NCI-H2081 (cell line): ENCODE measurements at regions not wholly inside any gene's neighbourhood (a gene's known extent, or its start where the extent isn't known, plus 50 kb on each side); places are given as distances from the start of the nearest gene placed in this dataset.

Experiments
- DNase-seq, 2 experiments: peaks; one replicate each; lab custom pipeline; 2025; lab: John Stamatoyannopoulos, UW

DNA sequence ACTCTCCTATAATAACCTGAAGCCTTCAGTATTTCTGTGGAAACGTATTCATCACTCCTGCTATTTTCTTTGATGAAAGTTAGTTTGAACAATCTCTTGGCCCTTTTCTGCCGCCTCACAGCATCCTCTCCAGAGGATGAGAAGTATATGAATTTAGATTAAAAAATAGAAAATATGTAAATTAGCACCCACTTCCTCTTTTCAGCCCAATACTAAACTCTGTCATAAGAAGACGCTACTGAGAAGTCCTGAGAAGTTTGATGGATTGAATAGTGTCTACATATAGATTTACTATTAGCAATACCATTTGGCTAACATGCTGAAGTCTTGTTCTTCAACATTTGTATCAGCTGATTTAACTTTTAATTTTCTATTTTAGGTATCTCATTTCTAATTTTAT, 526.4 kb upstream of the SPHKAP start:
- DNase-seq: no peak

GRCh38 chr2:228705318-228705717, 523.8 kb upstream of the SPHKAP start:
- no peak for DNase-seq

DNA sequence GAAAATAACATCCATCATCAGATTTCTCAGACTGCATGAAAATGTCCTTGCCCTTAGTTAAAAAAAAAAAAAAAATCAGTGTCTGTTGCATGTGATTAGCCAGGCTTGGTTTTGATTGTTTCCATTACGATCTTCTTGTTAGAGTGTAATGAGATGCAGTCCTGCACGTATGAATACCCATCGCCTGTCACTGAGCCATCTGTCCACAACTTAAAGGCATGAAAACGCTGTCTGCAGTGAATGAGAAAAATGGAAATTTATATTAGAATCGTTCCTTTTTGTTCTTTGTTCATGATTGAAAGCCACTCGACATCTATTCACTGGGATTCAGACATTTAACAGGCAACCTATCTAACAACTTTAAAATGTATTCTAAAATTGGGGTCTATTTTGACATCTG, 521.7 kb upstream of the SPHKAP start:
- DNase-seq: no peak

DNA sequence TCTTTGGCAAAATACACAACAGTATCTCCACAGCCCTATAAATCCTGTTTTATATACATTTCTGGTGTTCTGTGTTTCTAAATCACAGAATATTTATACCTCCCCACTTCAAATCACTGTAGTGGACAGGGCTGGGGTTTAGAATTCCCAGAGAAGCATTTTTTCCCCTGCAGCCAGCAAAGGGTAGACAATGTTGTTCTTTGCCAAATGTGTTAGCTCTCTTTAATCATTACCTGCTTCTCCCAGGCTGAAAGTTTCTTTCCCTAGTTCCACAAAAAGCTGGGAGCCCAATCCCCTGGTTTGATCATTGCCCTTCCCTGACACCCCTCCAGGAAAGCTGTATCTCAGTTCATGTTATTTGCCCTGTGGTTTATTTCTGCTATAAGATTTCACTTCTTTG, 520.0 kb upstream of the SPHKAP start:
- no peak for DNase-seq

GRCh38 chr2:228700638-228701037, 519.2 kb upstream of the SPHKAP start:
- no peak for DNase-seq

DNA sequence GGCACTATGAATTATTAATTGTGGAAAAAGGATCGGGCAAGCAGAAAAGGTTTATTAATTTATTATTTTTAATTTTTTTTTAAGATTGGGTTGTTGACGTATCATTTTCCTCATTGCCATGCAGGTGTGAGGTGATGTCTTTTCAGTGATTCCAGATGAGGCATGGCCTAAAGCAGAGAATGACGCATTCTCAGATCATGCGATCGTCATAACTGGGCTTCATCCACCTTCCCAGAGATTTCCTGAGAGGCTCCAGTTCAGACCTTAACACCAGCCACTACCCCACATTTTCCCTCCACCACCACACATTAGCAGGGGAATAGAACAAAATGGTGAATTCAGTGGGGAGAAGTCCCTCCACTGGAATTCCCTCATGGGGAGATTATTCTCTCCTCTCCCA, 518.4 kb upstream of the SPHKAP start:
- no peak for DNase-seq

DNA sequence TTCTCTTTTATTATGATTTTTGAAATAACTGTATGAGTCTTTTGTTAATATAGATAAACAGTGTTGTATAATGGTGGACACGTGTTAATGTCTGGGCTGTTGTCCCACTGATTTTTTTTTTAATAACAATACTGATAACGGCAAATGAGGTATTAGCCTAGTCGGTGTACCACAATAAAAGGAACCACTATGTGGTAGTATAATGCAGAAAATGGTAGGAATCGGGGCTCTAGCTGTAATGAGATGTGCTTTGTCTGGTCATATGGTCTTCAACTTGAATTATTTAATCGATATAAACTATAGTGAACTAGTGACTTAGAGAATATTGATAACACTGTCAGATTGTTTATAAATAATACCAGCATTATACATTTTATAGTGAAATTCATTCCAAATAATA, 517.9 kb upstream of the SPHKAP start:
- DNase-seq: peak in 1 of 2 experiments; percentile 38

- no peak for DNase-seq
These were observed 517.5 kb upstream of the SPHKAP start for GRCh38 chr2:228698963-228699362.

DNA sequence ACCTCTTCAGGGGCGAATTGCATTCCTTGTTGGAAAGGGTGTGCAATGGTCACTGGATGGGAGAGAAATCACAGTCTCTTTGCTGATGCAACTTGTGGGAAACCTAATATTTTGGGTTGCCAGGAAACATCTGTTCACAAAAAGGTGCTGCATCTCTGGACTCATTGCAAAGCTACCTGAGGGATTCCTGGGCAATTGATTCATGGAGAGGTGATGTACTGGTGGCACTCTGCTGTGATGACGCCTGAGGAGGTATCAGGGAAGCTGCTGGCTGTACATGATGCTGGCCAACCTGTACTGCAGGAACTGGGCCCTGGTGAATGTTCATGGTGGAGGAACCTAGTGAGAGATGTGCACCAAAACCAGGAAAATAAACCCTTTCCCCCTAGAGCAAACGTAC, 516.0 kb upstream of the SPHKAP start:
- no peak for DNase-seq

DNA sequence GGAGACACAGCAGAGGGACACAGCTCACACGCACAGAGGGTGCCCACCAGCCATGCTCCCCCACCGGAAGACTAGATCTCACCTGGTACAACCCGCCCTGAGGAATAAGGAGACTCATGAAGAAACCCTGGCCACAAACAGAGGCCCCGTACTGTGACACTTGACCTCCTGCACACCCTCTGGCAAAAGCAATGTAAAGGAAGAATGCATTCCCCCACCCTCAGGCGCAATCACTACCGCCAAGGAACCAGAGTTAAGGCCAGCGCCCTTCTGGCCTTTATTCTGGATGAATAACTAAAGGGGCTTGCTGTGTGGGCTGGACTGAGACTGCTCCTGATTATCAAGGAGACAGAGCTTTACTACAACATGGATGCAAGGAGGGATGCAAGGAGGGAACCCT, 509.2 kb upstream of the SPHKAP start:
- DNase-seq: no peak

GRCh38 chr2:228689053-228689452, 507.6 kb upstream of the SPHKAP start:
- peak; percentile 13 to 36 for DNase-seq

DNA sequence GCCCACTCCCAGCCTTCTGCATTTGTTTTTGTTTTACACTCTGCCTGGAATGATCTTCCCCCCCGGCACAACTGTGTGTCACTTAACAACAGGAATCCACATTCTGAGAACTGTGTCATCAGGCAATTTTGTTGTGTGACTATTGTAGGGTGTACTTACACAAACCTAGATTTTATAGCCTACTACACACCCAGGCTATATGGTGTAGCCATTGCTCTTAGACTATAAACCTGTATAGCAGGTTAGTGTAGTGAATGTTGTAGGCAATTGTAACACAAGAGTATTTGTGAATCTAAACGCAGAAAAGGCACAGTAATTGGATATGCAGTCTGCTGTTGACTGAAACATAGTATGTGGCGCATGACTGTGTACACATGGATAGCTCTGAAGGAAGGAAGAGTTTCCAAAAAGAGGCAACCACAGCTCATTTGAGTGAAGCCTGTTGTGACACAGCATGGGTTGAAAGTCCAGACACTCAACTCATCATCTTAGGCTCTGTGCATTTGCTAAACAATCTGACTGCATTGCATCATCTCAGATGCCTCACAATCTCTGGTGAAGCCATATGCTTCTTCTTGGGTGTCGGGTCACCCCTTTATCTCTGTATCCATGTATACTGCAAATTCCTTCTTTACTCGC, 506.6 kb upstream of the SPHKAP start:
- no peak for DNase-seq

- no peak for DNase-seq
These were observed 500.5 kb upstream of the SPHKAP start for GRCh38 chr2:228681979-228682378.

DNA sequence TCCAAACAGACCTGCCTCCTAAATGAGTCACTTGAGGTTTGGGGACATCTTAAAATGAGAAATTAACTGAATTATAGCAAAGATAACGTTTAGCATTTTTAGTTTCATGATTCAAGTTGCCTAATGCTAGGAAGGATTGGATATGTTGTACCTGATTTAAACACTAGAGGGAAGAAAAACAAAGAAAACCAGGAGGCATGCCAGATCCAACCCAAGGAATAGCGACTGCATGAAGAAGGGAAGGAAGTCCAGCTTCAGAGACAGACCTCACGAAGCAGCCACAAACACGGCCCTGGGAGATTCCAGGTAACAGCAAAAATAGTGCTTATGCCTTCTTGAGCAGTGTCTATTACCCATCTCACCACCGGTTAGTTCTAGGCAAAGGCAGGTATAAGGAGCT, 499.9 kb upstream of the SPHKAP start:
- no peak for DNase-seq

DNA sequence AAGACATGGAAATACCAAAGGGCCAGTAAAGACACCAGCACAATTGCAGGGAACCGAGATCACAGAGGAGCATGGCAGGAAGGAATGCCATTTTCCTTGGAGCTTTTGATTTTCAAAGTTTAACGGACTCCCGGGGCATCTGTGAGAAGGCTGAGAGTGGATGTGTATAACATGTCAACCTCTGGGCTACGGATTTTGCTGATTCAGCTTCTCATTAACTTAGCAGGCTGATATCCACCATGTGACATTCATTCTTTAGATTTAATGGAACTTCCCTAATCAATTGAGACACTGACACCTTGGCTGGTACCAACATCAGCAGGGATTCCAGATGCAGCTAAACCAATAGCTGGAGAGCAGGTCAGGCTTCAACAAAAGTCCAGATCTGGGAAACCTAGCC, 496.6 kb upstream of the SPHKAP start:
- no peak for DNase-seq

DNA sequence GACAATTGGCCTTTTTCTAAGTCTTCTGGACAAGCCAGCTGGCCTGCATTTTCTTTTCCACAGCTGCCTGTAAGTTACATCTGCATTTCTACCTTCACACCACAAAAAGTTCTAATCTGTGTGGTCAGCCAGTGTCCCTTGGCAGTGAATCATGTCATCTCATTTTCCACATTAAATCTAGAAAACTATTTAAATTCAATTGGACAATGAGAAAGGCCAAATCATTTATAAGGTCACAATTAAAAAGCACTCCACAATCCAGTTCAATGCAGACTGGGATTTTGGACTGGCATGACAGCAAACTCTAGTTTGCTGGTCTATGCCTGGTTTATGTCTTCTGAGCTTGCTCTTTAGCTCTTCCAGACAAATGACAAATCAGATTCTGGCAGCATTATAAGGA, 494.2 kb upstream of the SPHKAP start:
- DNase-seq: no peak

GRCh38 chr2:228675091-228675490, 493.6 kb upstream of the SPHKAP start:
- DNase-seq: no peak

- DNase-seq: peak in 1 of 2 experiments; percentile 15
These were observed 492.5 kb upstream of the SPHKAP start for GRCh38 chr2:228673876-228674554.

DNA sequence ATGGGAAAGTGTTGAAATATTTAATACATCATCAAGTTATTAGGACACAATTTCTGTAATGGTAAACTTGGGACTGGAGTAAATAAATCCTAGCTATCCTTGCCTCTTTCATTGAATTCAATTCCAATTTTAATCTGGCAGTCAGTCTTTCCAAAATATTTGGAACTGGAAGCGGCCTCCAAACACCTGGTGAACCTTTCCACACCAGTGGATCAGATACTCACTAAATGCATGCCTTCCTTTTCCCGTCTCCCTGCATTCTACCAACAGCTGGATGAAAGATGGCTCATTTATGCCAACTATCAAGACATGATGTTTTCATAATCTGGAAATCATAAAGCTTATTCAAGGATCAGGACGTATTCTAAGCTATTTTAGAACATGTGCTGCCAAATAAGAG, 488.2 kb upstream of the SPHKAP start:
- DNase-seq: no peak

DNA sequence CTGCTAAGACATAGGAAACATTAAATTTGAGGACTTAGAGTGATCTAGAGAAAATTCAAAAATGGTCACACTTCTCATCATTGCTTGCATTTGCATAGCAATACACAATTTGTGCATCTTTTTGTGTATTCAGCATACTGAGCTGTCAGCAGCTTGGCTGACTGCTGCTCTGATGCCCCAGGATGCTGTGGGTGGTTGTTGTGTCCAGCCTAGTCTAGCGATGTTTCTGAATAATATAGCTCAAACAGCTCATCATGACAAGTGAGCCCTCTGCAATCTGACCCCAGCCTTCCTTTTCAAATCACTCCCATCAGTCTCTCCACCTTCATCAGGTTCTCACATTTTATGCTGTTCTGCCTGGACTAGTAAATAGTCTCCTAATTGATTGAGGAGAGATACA, 483.7 kb upstream of the SPHKAP start:
- DNase-seq: no peak

GRCh38 chr2:228658998-228659397, 477.5 kb upstream of the SPHKAP start:
- DNase-seq: no peak

DNA sequence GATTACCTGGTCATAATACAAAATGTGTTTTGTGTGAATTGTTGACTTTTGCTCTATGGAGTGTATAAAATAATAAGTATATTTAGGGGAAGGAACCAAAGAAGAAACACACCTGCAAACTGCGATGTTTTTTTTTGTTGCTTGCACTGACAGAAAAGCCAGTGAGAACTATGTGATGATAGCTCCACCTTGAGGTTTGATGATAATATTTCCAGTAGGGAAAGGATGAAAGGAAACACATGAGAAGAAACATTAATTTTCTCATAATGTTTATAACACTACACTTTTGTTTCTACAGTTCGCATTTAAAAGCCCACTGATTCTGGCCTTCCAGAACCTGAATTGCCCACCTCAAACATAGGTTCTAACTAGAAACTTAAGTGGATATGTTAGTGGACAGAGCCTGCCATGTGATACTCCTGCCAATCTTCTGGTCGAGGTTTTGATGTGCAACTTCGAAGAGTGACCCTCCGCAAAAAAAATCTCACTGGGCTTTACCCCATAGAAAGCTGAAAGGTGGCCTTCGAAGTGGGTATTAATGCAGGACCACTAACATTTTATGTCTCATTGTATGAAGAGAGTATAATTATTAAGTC, 476.4 kb upstream of the SPHKAP start:
- DNase-seq: peak; percentile 46 to 70

DNA sequence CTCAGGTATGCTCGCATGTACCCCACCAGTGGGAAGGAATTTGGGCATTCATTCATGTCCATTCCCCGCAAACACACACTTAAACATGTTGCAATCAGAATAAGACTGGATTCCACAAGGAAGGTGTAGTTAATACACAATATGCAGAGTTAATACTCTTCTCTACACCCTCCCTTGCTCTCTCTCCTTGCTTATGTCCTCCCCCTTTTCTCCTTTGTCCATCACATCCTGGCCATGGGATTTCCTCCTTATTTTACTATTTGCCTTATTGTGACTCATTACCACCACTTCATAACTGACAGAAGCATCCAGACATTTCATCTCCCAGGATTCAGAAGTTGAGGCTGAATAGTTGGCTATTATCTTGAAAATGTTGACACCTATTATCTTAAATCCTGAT, 473.8 kb upstream of the SPHKAP start:
- DNase-seq: no peak

DNA sequence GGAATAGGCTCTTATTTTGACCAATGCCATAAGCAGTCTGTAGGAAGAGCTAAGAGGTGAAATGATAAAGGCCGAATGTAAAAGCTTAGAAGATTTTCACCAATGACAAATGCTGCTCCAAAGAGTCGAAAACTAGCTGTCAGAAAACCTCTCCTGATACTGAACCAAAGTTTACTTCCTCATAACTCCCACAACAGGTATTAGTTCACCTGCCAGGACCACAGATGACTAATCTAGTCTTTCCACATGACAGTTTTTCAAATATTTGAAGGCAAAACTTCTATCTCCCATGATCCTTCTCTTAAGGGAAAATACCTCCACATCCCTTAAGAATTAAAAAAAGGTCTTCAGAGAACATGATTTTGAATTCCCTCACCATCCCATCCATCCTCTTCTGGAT, 473.2 kb upstream of the SPHKAP start:
- no peak for DNase-seq
